K562 (cell line): ENCODE measurements at regions not wholly inside any gene's neighbourhood (a gene's known extent, or its start where the extent isn't known, plus 50 kb on each side); places are given as distances from the start of the nearest gene placed in this dataset.

Source experiments
- ARID2 ChIP-seq: fragments of 450-650 bp; IDR thresholded peaks from 2 replicates; pipeline ENCODE4 v1.6.1; 2017; ENCODE audit warnings: antibody characterized with exemption, mild to moderate bottlenecking
- CC2D1A ChIP-seq: fragments of 450-650 bp; IDR thresholded peaks from 2 replicates; pipeline ENCODE4 v1.6.1; 2017; ENCODE audit warnings: mild to moderate bottlenecking
- FUS ChIP-seq: fragments of 200-400 bp; formaldehyde crosslinking; optimal IDR thresholded peaks from 2 replicates; pipeline ENCODE3; 2017; ENCODE audit warnings: low read depth, low read length
- HDAC3 ChIP-seq: fragments of 450-650 bp; IDR thresholded peaks from 2 replicates; pipeline ENCODE4 v1.6.1; 2018; ENCODE audit warnings: borderline replicate concordance, mild to moderate bottlenecking, moderate library complexity; ENCODE audit not compliant: partially characterized antibody
- JUND ChIP-seq, 2 experiments: IDR thresholded peaks; 2 replicates in 1 of 2; 3 replicates in 1 of 2; pipeline ENCODE4 v1.6.1; 2011; ENCODE audit warnings: borderline replicate concordance in 2 of 2, low read depth in 2 of 2, low read length in 2 of 2, improper control_type of control experiment in 1 of 2, missing biosample characterization in 1 of 2, missing genetic modification characterization in 1 of 2, missing genetic modification reagents in 1 of 2
- KAT7 ChIP-seq: sonication (generic); formaldehyde crosslinking; IDR thresholded peaks from 2 replicates; pipeline ENCODE4 v1.8.0; 2022; ENCODE audit warnings: missing genetic modification reagents, mild to moderate bottlenecking, borderline replicate concordance
- NRF1 ChIP-seq, 2 experiments: fragments of 450-650 bp; IDR thresholded peaks in 1 of 2; conservative IDR thresholded peaks in 1 of 2; 2 replicates each; pipeline ENCODE4 v1.6.1; 2014; ENCODE audit warnings: mild to moderate bottlenecking in 2 of 2
- RBM14 ChIP-seq: fragments of 200-400 bp; formaldehyde crosslinking; IDR thresholded peaks from 2 replicates; pipeline ENCODE4 v1.6.1; 2018; ENCODE audit warnings: low read depth, mild to moderate bottlenecking, low read length, moderate library complexity, borderline replicate concordance; ENCODE audit not compliant: insufficient read depth
- RCOR1 ChIP-seq, 2 experiments: IDR thresholded peaks; 2 replicates each; pipeline ENCODE4 v1.6.1; 2012; ENCODE audit warnings: low read depth in 2 of 2, low read length in 2 of 2, borderline replicate concordance in 1 of 2, improper control_type of control experiment in 1 of 2
- SOX6 ChIP-seq: fragments of 450-650 bp; IDR thresholded peaks from 2 replicates; pipeline ENCODE4 v1.6.1; 2014; ENCODE audit warnings: mild to moderate bottlenecking
- ZFP30 ChIP-seq: fragments of 250-450 bp; sonication (Bioruptor Pico); IDR thresholded peaks from 2 replicates; pipeline ENCODE4 v1.8.0; 2022; ENCODE audit warnings: moderate library complexity, mild to moderate bottlenecking, inconsistent platforms, borderline replicate concordance
- ZNF408 ChIP-seq: fragments of 250-450 bp; sonication (Bioruptor Pico); IDR thresholded peaks from 2 replicates; pipeline ENCODE4 v1.4.0; 2020; ENCODE audit warnings: low read depth, mild to moderate bottlenecking, moderate library complexity
- TF ChIP-seq, protein P1 (sequence below): fragments of 250-450 bp; sonication (Bioruptor Pico); IDR thresholded peaks from 2 replicates; pipeline ENCODE4 v1.8.0; 2022; ENCODE audit warnings: inconsistent platforms, mild to moderate bottlenecking, moderate library complexity, borderline replicate concordance
- TF ChIP-seq, protein P2 (sequence below), 2 experiments: IDR thresholded peaks in 1 of 2; conservative IDR thresholded peaks in 1 of 2; 2 replicates each; pipeline ENCODE4 v1.6.1; 2016; ENCODE audit warnings: low read depth in 2 of 2, mild to moderate bottlenecking in 1 of 2, missing compliant biosample characterization in 1 of 2, missing genetic modification characterization in 1 of 2, moderate library complexity in 1 of 2
- TF ChIP-seq, protein P3 (sequence below): fragments of 450-650 bp; IDR thresholded peaks from 2 replicates; pipeline ENCODE4 v1.6.1; 2018; ENCODE audit warnings: mild to moderate bottlenecking, low read depth; ENCODE audit not compliant: partially characterized antibody
- TF ChIP-seq, protein P4 (sequence below): sonication (generic); formaldehyde crosslinking; IDR thresholded peaks from 2 replicates; pipeline ENCODE4 v1.8.1; 2023; ENCODE audit warnings: mild to moderate bottlenecking, missing genetic modification reagents
- TF ChIP-seq, protein P5 (sequence below): fragments of 450-650 bp; IDR thresholded peaks from 2 replicates; pipeline ENCODE4 v1.6.1; 2017; ENCODE audit warnings: antibody characterized with exemption

DNA sequence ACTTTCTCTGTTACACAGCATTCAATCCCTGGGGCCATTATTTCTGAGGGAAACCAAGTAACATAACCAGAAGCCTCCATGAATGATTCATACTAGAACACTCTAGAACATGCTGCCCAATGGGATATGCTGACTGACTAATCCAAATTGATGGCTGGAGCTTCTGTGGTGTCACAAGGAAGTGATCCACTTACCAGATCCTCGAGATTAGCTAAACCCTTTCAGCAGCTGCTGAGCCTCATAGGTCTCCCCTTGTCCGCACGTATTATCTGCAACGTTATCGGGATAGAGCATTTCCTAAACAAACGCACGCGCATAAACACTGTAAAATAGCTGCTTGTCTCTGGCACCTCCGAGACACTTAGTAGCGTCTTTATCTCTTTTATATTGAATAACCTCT, 61.2 kb upstream of the PROK2 start (continued):
- TF ChIP-seq JUND (IDR thresholded peaks at IDR 0.05; ENCODE audit: borderline replicate concordance, low read depth, low read length) (peak; percentile 44; the same call in 1 of the 2 replicates), JUND (tag; IDR thresholded peaks at IDR 0.05; ENCODE audit: borderline replicate concordance, low read depth, low read length) (peak; percentile 38; the same call in 2 of the 3 replicates), NRF1 (conservative IDR thresholded peaks at IDR 0.05 in 1 of 2, IDR thresholded peaks at IDR 0.05 in 1 of 2) (peak; percentile 64 to 72), HDAC3 (no peak), RBM14 (no peak), FUS (no peak), SOX6 (peak; percentile 63; the same call in 1 of the 2 replicates), ARID2 (no peak), ZFP30 (CRISPR knock-in tag) (no peak), RCOR1 (IDR thresholded peaks at IDR 0.05; ENCODE audit: borderline replicate concordance in 1 of 2, low read depth in 2 of 2, low read length in 2 of 2) (peak in 1 of 2 experiments; percentile 38; a peak in 1 of 4 replicates), CC2D1A (peak; percentile 47; the same call in 1 of the 2 replicates), ZNF408 (CRISPR knock-in tag) (no peak), KAT7 (no peak)
- TF ChIP-seq, protein P1, sequence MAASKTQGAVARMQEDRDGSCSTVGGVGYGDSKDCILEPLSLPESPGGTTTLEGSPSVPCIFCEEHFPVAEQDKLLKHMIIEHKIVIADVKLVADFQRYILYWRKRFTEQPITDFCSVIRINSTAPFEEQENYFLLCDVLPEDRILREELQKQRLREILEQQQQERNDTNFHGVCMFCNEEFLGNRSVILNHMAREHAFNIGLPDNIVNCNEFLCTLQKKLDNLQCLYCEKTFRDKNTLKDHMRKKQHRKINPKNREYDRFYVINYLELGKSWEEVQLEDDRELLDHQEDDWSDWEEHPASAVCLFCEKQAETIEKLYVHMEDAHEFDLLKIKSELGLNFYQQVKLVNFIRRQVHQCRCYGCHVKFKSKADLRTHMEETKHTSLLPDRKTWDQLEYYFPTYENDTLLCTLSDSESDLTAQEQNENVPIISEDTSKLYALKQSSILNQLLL (CRISPR knock-in tag), result no peak
- TF ChIP-seq, protein P2, sequence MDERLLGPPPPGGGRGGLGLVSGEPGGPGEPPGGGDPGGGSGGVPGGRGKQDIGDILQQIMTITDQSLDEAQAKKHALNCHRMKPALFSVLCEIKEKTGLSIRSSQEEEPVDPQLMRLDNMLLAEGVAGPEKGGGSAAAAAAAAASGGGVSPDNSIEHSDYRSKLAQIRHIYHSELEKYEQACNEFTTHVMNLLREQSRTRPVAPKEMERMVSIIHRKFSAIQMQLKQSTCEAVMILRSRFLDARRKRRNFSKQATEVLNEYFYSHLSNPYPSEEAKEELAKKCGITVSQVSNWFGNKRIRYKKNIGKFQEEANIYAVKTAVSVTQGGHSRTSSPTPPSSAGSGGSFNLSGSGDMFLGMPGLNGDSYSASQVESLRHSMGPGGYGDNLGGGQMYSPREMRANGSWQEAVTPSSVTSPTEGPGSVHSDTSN (CRISPR knock-in tag; IDR thresholded peaks at IDR 0.05; ENCODE audit: low read depth), result no peak
- TF ChIP-seq, protein P2 (tag; conservative IDR thresholded peaks at IDR 0.05; ENCODE audit: low read depth), result peak; percentile 37
- TF ChIP-seq, protein P3, sequence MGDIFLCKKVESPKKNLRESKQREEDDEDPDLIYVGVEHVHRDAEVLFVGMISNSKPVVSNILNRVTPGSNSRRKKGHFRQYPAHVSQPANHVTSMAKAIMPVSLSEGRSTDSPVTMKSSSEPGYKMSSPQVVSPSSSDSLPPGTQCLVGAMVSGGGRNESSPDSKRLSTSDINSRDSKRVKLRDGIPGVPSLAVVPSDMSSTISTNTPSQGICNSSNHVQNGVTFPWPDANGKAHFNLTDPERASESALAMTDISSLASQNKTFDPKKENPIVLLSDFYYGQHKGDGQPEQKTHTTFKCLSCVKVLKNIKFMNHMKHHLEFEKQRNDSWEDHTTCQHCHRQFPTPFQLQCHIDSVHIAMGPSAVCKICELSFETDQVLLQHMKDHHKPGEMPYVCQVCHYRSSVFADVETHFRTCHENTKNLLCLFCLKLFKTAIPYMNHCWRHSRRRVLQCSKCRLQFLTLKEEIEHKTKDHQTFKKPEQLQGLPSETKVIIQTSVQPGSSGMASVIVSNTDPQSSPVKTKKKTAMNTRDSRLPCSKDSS, result no peak
- TF ChIP-seq, protein P4, sequence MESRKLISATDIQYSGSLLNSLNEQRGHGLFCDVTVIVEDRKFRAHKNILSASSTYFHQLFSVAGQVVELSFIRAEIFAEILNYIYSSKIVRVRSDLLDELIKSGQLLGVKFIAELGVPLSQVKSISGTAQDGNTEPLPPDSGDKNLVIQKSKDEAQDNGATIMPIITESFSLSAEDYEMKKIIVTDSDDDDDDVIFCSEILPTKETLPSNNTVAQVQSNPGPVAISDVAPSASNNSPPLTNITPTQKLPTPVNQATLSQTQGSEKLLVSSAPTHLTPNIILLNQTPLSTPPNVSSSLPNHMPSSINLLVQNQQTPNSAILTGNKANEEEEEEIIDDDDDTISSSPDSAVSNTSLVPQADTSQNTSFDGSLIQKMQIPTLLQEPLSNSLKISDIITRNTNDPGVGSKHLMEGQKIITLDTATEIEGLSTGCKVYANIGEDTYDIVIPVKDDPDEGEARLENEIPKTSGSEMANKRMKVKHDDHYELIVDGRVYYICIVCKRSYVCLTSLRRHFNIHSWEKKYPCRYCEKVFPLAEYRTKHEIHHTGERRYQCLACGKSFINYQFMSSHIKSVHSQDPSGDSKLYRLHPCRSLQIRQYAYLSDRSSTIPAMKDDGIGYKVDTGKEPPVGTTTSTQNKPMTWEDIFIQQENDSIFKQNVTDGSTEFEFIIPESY, result no peak
- TF ChIP-seq, protein P5, sequence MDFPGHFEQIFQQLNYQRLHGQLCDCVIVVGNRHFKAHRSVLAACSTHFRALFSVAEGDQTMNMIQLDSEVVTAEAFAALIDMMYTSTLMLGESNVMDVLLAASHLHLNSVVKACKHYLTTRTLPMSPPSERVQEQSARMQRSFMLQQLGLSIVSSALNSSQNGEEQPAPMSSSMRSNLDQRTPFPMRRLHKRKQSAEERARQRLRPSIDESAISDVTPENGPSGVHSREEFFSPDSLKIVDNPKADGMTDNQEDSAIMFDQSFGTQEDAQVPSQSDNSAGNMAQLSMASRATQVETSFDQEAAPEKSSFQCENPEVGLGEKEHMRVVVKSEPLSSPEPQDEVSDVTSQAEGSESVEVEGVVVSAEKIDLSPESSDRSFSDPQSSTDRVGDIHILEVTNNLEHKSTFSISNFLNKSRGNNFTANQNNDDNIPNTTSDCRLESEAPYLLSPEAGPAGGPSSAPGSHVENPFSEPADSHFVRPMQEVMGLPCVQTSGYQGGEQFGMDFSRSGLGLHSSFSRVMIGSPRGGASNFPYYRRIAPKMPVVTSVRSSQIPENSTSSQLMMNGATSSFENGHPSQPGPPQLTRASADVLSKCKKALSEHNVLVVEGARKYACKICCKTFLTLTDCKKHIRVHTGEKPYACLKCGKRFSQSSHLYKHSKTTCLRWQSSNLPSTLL, result peak; percentile 25; the same call in 1 of the 2 replicates
